HUDEP-2 (cell line): ENCODE measurements at regions not wholly inside any gene's neighbourhood (a gene's known extent, or its start where the extent isn't known, plus 50 kb on each side); places are given as distances from the start of the nearest gene placed in this dataset.
"Not testable (repeated sequence)": the region's sequence is repeated elsewhere in the genome, so short reads cannot be mapped to it uniquely, and the experiment has no call there.

Experiments
- DNase-seq, 76 experiments: peaks; one replicate each; lab custom pipeline; 2025; ENCODE audit not compliant: unreplicated experiment in 76 of 76; lab: John Stamatoyannopoulos, UW

- DNase-seq, result no peak
Observed at GRCh38 chr6:11891547-11891946, 112.9 kb upstream of the ADTRP start.

GRCh38 chr6:11890849-11891248 lies 112.2 kb upstream of the ADTRP start:
- DNase-seq, result no peak

- DNase-seq, result no peak
Observed at GRCh38 chr6:11890209-11890608, 111.6 kb upstream of the ADTRP start.

- no peak for DNase-seq
Observed at GRCh38 chr6:11889572-11889971, 111.0 kb upstream of the ADTRP start.

- DNase-seq, result no peak
Observed at GRCh38 chr6:11888727-11889126, 110.1 kb upstream of the ADTRP start.

GRCh38 chr6:11885159-11885558 lies 106.6 kb upstream of the ADTRP start:
- DNase-seq, result no peak

GRCh38 chr6:11883471-11883870 lies 104.9 kb upstream of the ADTRP start:
- not testable (repeated sequence) for DNase-seq

GRCh38 chr6:11880156-11880555 lies 101.6 kb upstream of the ADTRP start:
- not testable (repeated sequence) for DNase-seq

- no peak for DNase-seq
Observed at GRCh38 chr6:11878735-11879134, 100.1 kb upstream of the ADTRP start.

GRCh38 chr6:11878029-11878428 lies 99.4 kb upstream of the ADTRP start:
- no peak for DNase-seq

GRCh38 chr6:11876934-11877433 lies 98.4 kb upstream of the ADTRP start:
- no peak for DNase-seq

- DNase-seq, result no peak
Observed at GRCh38 chr6:11875325-11876109, 96.9 kb upstream of the ADTRP start.

- no peak for DNase-seq
Observed at GRCh38 chr6:11869672-11870340, 91.2 kb upstream of the ADTRP start.

GRCh38 chr6:11868392-11868791 lies 89.8 kb upstream of the ADTRP start:
- DNase-seq, result no peak

GRCh38 chr6:11865680-11866300 lies 87.2 kb upstream of the ADTRP start:
- DNase-seq, result no peak

- no peak for DNase-seq
Observed at GRCh38 chr6:11858439-11858838, 79.8 kb upstream of the ADTRP start.

- DNase-seq, result no peak
Observed at GRCh38 chr6:11855743-11856142, 77.1 kb upstream of the ADTRP start.

- no peak for DNase-seq
Observed at GRCh38 chr6:11854408-11855165, 76.0 kb upstream of the ADTRP start.

GRCh38 chr6:11853678-11854407 lies 75.2 kb upstream of the ADTRP start:
- no peak for DNase-seq

GRCh38 chr6:11852061-11852651 lies 73.6 kb upstream of the ADTRP start:
- DNase-seq, result no peak
